ENCODE measurements at regions not wholly inside any gene's neighbourhood (a gene's known extent, or its start where the extent isn't known, plus 50 kb on each side); places are given as distances from the start of the nearest gene placed in this dataset.

- intact Hi-C loops (cut with micrococcal nuclease), result no loop called here
- dilution Hi-C loops (cut with MboI; ENCODE audit: extremely low pct_ligation_motif_present, low sequenced_read_pairs), result no loop called here
- Histone ChIP-seq H3K4me2 (ENCODE audit: insufficient read depth, low read length) (no peak overlapping the region), H2AFZ (ENCODE audit: low read depth, low read length) (no peak overlapping the region), H3K36me3 (ENCODE audit: control insufficient read depth in 2 of 2, extremely low read depth in 1 of 2, insufficient read depth in 2 of 2, low read length in 2 of 2) (no peaks in the 10 kb centered on the region), H3K9me1 (replicated peaks; ENCODE audit: control insufficient read depth, extremely low read depth, insufficient read depth, low read length) (no peaks in the 10 kb centered on the region), H3K27ac (ENCODE audit: insufficient read depth, low read depth, low read length) (no peak overlapping the region), H3K27me3 (ENCODE audit: control insufficient read depth in 2 of 2, insufficient read depth in 2 of 2, low read length in 2 of 2) (no peaks in the 10 kb centered on the region), H3K4me1 (ENCODE audit: control insufficient read depth, extremely low read depth, insufficient read depth, low read length) (no peaks in the 10 kb centered on the region), H3K4me3 (replicated peaks in 1 of 3; ENCODE audit: insufficient read depth in 1 of 3, low read depth in 1 of 3, low read length in 3 of 3) (no peak overlapping the region), H3K79me2 (ENCODE audit: control insufficient read depth, insufficient read depth, low read length) (no peaks in the 10 kb centered on the region), H3K9ac (replicated peaks; ENCODE audit: extremely low read depth, insufficient read depth, low read length) (no peak overlapping the region), H4K20me1 (replicated peaks; ENCODE audit: control insufficient read depth, extremely low read depth, insufficient read depth, low read length) (no peaks in the 10 kb centered on the region), H3K9me3 (replicated peaks; ENCODE audit: control insufficient read depth, insufficient read depth, low read length) (peaks cover 7% of the 10 kb centered on the region)
- ChIA-PET CTCF (no interaction called here), POLR2A (no interaction called here)
- no TSS peak for BruUV-seq (replicated peaks)
- TF ChIP-seq POLR2A (IDR thresholded peaks at IDR 0.05; ENCODE audit: low read depth, low read length) (no peak), FOS (IDR thresholded peaks at IDR 0.05; ENCODE audit: borderline replicate concordance, insufficient read depth, low read length) (no peak), JUN (IDR thresholded peaks at IDR 0.05; ENCODE audit: borderline replicate concordance, insufficient read depth, insufficient read length, low read depth) (no peak), CTCF (IDR thresholded peaks at IDR 0.05; ENCODE audit: extremely low read depth in 1 of 2, insufficient read depth in 1 of 2, low read depth in 1 of 2, low read length in 2 of 2) (no peak), MAX (IDR thresholded peaks at IDR 0.05; ENCODE audit: insufficient read depth, insufficient read length) (no peak), GATA2 (IDR thresholded peaks at IDR 0.05; ENCODE audit: insufficient read depth, insufficient read length, low read depth, low read length) (no peak), MYC (IDR thresholded peaks at IDR 0.05; ENCODE audit: low read depth, low read length) (no peak), POLR2AphosphoS5 (IDR thresholded peaks at IDR 0.05; ENCODE audit: insufficient read depth, low read depth, low read length) (no peak), EZH2 (IDR thresholded peaks at IDR 0.05; ENCODE audit: borderline replicate concordance, low read depth, low read length, severe bottlenecking) (no peak)
- FAIRE-seq, result no peak
- DNase-seq (ENCODE audit: low read depth, low spot score), result no peak
Measured at GRCh38 chr12:127742231-127742630, 524.7 kb upstream of the TMEM132C start.

All from endothelial cell of umbilical vein (primary cell).